HEK293 (cell line): ENCODE measurements at regions not wholly inside any gene's neighbourhood (a gene's known extent, or its start where the extent isn't known, plus 50 kb on each side); places are given as distances from the start of the nearest gene placed in this dataset.

Experiments used
- ZEB2 ChIP-seq: fragments of 450-650 bp; formaldehyde crosslinking; IDR thresholded peaks from 2 replicates; pipeline ENCODE4 v1.5.1; 2016; ENCODE audit warnings: missing biosample characterization, missing genetic modification characterization
- ZNF24 ChIP-seq: fragments of 450-650 bp; formaldehyde crosslinking; IDR thresholded peaks from 2 replicates; pipeline ENCODE4 v1.5.1; 2016; ENCODE audit warnings: missing biosample characterization, missing genetic modification characterization
- ZNF274 ChIP-seq, 2 experiments: fragments of 200-500 bp in 1 of 2; fragments of 450-650 bp in 1 of 2; sonication (Bioruptor generic) in 1 of 2; formaldehyde crosslinking in 1 of 2; IDR thresholded peaks; 2 replicates each; pipeline versions ENCODE4 v1.5.1 to v1.6.1; 2014 to 2016; ENCODE audit warnings: borderline replicate concordance in 1 of 2, inconsistent platforms in 1 of 2, low read length in 1 of 2, missing biosample characterization in 1 of 2, missing genetic modification characterization in 1 of 2
- ZNF501 ChIP-seq: fragments of 450-650 bp; formaldehyde crosslinking; IDR thresholded peaks from 2 replicates; pipeline ENCODE4 v1.5.1; 2016; ENCODE audit warnings: missing biosample characterization, missing genetic modification characterization
- TF ChIP-seq, protein P1 (sequence below): fragments of 450-650 bp; formaldehyde crosslinking; IDR thresholded peaks from 2 replicates; pipeline ENCODE4 v1.5.1; 2016; ENCODE audit warnings: missing biosample characterization, missing genetic modification characterization
- TF ChIP-seq, protein P2 (sequence below): fragments of 450-650 bp; formaldehyde crosslinking; IDR thresholded peaks from 2 replicates; pipeline ENCODE4 v1.5.1; 2016; ENCODE audit warnings: missing biosample characterization, missing genetic modification characterization

DNA sequence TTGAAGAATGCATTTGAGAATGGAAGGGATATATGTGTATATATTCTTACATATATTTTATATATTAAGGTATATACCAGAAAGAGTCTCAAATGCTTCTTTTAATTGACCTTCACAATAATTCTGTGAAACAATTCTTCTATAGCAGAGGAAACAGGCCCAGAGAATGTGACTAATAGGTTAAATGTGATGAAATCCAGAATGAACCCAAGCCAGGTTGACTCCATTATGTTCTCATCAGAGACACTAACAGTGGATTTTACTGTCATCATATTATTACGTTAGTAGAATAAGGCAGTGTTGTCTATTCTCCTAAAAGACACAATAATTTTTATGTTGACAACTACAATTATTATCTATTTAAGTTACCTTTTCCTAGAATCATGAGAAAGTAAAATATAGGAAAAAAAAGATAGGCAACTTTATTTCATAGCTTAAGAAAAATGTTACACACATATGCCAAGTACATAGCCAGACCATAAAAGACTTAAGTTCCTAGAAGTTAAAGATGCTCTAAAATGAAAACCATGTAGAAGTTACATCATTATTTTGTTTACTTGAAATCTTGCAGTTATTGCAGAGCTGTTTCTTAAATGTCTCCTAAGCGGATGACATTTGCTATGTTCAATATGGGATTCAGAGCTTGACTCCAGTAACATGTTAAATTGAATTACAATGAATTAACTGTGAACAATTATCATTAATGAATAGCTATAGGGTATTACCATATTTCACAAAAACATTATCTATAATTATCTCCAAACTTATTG is 56.2 kb upstream of the ANKRD50 start:
- TF ChIP-seq, protein P1, sequence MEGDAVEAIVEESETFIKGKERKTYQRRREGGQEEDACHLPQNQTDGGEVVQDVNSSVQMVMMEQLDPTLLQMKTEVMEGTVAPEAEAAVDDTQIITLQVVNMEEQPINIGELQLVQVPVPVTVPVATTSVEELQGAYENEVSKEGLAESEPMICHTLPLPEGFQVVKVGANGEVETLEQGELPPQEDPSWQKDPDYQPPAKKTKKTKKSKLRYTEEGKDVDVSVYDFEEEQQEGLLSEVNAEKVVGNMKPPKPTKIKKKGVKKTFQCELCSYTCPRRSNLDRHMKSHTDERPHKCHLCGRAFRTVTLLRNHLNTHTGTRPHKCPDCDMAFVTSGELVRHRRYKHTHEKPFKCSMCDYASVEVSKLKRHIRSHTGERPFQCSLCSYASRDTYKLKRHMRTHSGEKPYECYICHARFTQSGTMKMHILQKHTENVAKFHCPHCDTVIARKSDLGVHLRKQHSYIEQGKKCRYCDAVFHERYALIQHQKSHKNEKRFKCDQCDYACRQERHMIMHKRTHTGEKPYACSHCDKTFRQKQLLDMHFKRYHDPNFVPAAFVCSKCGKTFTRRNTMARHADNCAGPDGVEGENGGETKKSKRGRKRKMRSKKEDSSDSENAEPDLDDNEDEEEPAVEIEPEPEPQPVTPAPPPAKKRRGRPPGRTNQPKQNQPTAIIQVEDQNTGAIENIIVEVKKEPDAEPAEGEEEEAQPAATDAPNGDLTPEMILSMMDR (tag by site-specific recombination), result no peak
- TF ChIP-seq ZEB2 (no peak), ZNF274 (IDR thresholded peaks at IDR 0.05; ENCODE audit: low read length) (no peak), ZNF274 (tag by site-specific recombination; IDR thresholded peaks at IDR 0.05; ENCODE audit: borderline replicate concordance) (no peak), ZNF501 (tag by site-specific recombination) (no peak), ZNF24 (tag by site-specific recombination) (no peak)
- TF ChIP-seq, protein P2, sequence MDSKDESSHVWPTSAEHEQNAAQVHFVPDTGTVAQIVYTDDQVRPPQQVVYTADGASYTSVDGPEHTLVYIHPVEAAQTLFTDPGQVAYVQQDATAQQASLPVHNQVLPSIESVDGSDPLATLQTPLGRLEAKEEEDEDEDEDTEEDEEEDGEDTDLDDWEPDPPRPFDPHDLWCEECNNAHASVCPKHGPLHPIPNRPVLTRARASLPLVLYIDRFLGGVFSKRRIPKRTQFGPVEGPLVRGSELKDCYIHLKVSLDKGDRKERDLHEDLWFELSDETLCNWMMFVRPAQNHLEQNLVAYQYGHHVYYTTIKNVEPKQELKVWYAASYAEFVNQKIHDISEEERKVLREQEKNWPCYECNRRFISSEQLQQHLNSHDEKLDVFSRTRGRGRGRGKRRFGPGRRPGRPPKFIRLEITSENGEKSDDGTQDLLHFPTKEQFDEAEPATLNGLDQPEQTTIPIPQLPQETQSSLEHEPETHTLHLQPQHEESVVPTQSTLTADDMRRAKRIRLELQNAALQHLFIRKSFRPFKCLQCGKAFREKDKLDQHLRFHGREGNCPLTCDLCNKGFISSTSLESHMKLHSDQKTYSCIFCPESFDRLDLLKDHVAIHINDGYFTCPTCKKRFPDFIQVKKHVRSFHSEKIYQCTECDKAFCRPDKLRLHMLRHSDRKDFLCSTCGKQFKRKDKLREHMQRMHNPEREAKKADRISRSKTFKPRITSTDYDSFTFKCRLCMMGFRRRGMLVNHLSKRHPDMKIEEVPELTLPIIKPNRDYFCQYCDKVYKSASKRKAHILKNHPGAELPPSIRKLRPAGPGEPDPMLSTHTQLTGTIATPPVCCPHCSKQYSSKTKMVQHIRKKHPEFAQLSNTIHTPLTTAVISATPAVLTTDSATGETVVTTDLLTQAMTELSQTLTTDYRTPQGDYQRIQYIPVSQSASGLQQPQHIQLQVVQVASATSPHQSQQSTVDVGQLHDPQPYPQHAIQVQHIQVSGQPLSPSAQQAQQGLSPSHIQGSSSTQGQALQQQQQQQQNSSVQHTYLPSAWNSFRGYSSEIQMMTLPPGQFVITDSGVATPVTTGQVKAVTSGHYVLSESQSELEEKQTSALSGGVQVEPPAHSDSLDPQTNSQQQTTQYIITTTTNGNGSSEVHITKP (tag by site-specific recombination), result no peak
